ENCODE measurements at regions not wholly inside any gene's neighbourhood (a gene's known extent, or its start where the extent isn't known, plus 50 kb on each side); places are given as distances from the start of the nearest gene placed in this dataset.
"Not testable (repeated sequence)": the region's sequence is repeated elsewhere in the genome, so short reads cannot be mapped to it uniquely, and the experiment has no call there.

- H3K27ac ChIP-seq; DNase-seq (ENCODE audit: low read depth, low spot score): not testable (repeated sequence)
Measured at GRCh38 chr13:68892596-68892995, 1215.0 kb upstream of the ATXN8OS start.

DNA sequence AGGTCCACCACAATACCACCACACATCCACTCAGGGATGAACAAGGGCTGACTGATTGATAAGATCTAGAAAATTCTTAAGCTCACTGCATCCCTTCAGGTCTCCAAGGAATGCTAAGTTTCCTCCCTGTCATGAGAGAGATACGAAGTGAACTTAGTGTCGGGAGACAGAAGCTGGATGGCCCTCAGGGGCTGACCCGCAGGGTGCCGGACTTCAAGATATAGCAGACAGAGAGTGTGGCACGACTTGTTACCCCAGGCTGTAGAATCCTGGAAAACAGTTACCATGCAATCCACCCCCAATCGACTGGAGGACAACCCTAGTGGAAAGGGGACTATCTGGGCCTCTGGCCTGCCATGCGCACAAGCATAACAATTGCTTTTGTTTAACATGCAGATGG is 1217.5 kb upstream of the ATXN8OS start:
- not testable (repeated sequence) for H3K27ac ChIP-seq; DNase-seq (ENCODE audit: low read depth, low spot score)

DNA sequence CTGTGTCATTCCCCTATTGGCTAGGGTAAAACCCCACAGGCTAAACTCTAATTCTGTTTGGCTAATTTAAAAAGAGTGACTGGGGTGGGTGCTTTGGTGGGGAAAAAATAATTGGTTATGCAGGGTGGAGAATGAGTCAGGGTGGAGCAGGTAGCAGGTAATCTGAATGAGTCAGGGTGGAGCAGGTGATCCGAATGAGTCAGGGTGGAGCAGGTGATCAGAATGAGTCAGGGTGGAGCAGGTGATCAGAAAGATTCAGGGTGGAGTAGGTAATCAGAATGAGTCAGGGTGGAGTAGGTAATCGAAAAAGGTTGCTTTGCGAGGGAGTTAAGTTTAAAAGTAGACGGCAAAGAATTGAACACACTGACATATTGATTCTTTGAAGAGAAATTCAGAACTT is 1218.8 kb upstream of the ATXN8OS start:
- no peak for DNase-seq (ENCODE audit: low read depth, low spot score)
- H3K27ac ChIP-seq: no peak overlapping the region

DNA sequence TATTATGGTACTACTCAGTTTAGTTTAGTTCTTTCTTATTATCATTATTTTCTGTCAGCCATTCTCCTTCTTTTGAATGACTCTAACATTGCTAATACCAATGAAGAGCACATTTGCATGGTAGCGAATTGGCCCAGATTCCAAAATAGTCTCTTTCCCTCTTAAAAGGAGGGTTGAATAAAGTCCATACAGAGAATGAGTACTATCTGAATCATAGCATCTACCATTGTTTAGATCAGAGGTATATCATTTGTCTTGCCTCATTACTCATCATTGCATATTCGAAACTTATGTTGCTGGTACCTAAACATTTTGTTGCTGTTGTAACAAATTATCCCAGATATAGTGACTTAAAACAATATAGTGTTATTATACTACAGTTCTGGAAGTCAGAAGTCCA is 1235.3 kb upstream of the ATXN8OS start:
- no peak overlapping the region for H3K27ac ChIP-seq
- DNase-seq (ENCODE audit: low read depth, low spot score): no peak

- H3K27ac ChIP-seq: no peak overlapping the region
- DNase-seq (ENCODE audit: low read depth, low spot score): no peak
Measured at GRCh38 chr13:68851026-68851425, 1256.6 kb upstream of the ATXN8OS start.

- no peak overlapping the region for H3K27ac ChIP-seq
- DNase-seq (ENCODE audit: low read depth, low spot score): no peak
Measured at GRCh38 chr13:68850160-68850559, 1257.5 kb upstream of the ATXN8OS start.

- no peak overlapping the region for H3K27ac ChIP-seq
- no peak for DNase-seq (ENCODE audit: low read depth, low spot score)
Measured at GRCh38 chr13:68846663-68847062, 1261.0 kb upstream of the ATXN8OS start.

- no peak overlapping the region for H3K27ac ChIP-seq
- DNase-seq (ENCODE audit: low read depth, low spot score): no peak
Measured at GRCh38 chr13:68834375-68834774, 1273.3 kb upstream of the ATXN8OS start.

GRCh38 chr13:68816715-68817114 is 1290.9 kb upstream of the ATXN8OS start:
- no peak for DNase-seq (ENCODE audit: low read depth, low spot score)
- H3K27ac ChIP-seq: no peak overlapping the region

GRCh38 chr13:68813180-68813796 is 1294.3 kb upstream of the ATXN8OS start:
- H3K27ac ChIP-seq: no peak overlapping the region
- DNase-seq (ENCODE audit: low read depth, low spot score): no peak

DNA sequence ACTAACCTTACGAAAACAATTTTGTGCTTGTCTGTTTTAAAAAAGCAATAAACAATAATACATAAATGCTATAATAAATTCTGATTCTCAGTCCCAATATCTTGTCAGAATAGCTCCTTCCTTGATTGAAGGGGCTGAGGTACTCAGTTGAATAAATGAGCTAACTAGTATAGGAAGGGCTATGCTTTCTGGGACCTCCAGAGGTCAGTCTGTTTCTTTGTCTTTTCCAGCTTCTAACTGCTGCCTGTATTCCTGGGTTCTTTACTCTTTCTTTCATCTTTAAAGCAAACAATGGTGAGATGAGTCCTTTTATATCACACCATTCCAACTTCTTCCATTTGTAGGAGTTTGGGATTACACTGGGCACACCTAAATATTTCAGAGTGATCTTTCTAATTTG is 1297.0 kb upstream of the ATXN8OS start:
- DNase-seq (ENCODE audit: low read depth, low spot score): no peak
- no peak overlapping the region for H3K27ac ChIP-seq

GRCh38 chr13:68808456-68808855 is 1299.2 kb upstream of the ATXN8OS start:
- H3K27ac ChIP-seq: no peak overlapping the region
- DNase-seq (ENCODE audit: low read depth, low spot score): no peak

DNA sequence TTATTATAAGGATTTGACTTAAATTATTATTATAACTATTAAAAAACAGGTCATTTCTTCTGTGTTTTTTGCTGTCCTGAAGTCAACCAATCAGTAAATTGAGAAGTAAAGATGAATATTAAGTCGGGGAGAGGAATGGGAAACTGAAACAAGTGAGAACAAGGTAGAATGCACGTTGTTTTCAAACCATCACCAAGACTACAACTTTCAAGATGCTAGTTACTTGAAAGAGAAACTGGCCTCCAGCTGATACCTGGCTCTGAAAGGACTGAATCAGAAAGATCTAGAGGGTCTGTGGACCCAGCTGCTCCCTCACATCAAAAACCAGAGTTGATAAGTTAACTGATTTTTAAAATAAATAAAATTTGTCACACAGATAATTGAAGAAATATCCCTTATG is 1301.5 kb upstream of the ATXN8OS start:
- H3K27ac ChIP-seq: no peak overlapping the region
- no peak for DNase-seq (ENCODE audit: low read depth, low spot score)

GRCh38 chr13:68784275-68784674 is 1323.4 kb upstream of the ATXN8OS start:
- no peak for DNase-seq (ENCODE audit: low read depth, low spot score)
- H3K27ac ChIP-seq: no peak overlapping the region

DNA sequence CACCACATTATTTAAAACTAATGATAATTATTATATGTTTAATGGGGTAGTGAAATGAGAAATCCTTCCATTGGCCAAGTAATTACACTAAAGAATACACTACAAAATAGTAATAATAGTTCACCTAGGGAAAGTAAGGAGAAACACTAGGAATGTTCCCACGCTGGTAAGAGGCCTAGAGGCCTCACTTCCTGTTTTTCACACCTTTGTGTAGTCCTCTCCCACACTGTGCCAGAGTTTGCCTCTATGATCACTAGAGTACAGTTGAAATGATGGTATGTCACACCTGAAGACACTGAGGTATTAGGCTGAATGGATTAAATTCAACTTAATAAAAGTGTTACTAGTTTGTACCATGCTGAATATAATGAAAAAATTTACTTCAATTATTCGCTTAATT is 1348.0 kb upstream of the ATXN8OS start:
- no peak overlapping the region for H3K27ac ChIP-seq
- DNase-seq (ENCODE audit: low read depth, low spot score): no peak

GRCh38 chr13:68749796-68750195 is 1357.8 kb upstream of the ATXN8OS start:
- no peak overlapping the region for H3K27ac ChIP-seq
- DNase-seq (ENCODE audit: low read depth, low spot score): no peak

DNA sequence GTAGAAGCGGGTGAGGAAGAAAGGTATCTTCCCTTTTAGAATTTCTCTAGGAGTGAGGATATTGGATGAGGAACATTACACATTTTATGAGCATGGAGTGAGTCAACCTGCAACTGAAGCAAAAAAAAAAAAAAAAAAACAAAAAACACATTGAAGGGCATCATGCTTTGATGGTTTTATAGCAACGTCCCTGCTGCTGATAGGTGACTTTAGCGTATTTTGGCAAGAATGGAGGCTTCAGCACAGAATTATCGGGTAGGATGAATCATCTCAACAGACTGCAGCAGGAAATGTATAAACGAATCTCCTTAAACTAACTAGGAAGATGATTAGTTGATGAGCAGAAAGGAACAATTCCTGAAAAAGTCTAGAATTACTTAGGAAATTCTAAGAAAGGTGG is 1359.6 kb upstream of the ATXN8OS start:
- H3K27ac ChIP-seq: no peak overlapping the region
- no peak for DNase-seq (ENCODE audit: low read depth, low spot score)

DNA sequence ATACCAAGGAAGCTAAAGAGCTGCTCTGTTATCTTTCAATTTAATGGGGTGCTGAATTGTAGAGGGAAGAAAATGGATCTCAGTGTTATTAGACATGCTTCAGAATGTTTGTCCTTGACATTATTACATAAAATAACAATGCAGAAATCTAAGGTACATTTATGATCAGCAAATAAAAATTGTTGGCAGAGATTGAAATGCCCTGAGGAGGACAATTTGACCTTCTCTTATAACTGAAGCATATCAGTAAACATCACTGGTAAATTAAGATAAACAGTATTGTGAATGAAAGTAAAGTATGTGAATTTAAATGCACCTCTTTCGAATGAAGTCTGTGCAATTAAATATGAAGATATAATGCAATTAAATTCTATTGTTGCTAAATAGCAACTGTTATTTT is 1362.1 kb upstream of the ATXN8OS start:
- H3K27ac ChIP-seq: no peak overlapping the region
- no peak for DNase-seq (ENCODE audit: low read depth, low spot score)

- DNase-seq (ENCODE audit: low read depth, low spot score): no peak
- H3K27ac ChIP-seq: no peak overlapping the region
Measured at GRCh38 chr13:68736961-68737360, 1370.7 kb upstream of the ATXN8OS start.

DNA sequence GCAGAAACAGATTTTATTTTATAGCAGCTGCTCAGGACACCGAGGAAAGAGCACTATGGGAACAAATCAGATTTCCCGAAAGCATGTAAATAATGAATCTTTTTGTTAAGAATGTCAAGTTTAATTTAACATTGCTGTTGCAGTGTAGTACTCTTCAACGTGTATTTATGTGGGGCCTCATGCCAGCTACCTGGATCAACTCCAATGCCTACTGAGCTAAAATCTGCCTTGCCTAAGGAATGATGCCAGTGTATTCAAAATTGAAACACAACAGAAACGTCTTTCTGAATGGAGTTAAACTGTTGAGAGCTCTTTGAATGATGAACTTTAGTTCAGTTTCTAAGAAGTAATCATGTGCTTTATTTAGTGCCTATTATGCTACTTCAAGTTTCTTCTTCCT is 1379.8 kb upstream of the ATXN8OS start:
- H3K27ac ChIP-seq: no peak overlapping the region
- DNase-seq (ENCODE audit: low read depth, low spot score): no peak

DNA sequence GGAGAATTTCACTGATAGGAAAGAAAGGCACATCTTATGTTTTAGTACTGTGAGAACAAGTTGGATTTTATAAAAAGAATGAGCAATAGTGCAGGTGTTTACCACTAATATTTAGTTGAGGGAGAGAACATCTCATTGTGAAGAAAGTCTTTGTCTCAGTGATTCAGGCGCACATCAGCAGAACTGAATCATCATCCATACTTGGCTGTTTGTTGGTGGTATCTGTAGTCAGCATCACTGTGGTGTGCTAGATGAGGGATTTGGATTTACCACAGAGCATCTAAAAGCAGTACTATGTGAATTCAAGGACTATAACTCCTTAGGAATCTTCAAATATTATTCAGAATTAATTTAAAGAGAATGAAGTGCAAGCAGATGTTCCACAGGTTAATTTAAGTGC is 1380.5 kb upstream of the ATXN8OS start:
- no peak for DNase-seq (ENCODE audit: low read depth, low spot score)
- no peak overlapping the region for H3K27ac ChIP-seq

DNA sequence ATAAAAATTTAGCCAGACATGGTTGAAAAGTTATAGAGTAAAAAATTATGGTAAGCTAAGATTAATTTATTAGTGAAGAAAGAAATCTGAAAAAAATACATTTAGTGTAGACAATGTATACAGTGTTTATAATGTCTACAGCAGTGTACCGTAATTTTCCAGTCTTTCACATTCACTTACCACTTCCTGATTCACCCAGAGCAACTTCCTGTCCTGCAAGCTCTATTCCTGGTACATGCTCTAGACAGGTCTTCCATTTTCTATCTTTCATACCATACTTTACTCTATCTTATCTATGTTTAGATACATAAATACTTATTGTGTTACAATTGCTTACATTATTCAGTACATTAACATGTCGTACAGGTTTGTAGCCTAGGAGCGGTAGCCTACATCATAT is 1387.8 kb upstream of the ATXN8OS start:
- no peak for DNase-seq (ENCODE audit: low read depth, low spot score)
- no peak overlapping the region for H3K27ac ChIP-seq

GRCh38 chr13:68715651-68716050 is 1392.0 kb upstream of the ATXN8OS start:
- no peak for DNase-seq (ENCODE audit: low read depth, low spot score)
- no peak overlapping the region for H3K27ac ChIP-seq
